HepG2 (cell line): ENCODE measurements at regions not wholly inside any gene's neighbourhood (a gene's known extent, or its start where the extent isn't known, plus 50 kb on each side); places are given as distances from the start of the nearest gene placed in this dataset.

Experiments used
- CEBPB ChIP-seq: IDR thresholded peaks from 2 replicates; pipeline ENCODE4 v1.6.1; 2011; ENCODE audit warnings: low read depth, low read length, improper control_type of control experiment, borderline replicate concordance
- FOSL2 ChIP-seq: sonication (generic); formaldehyde crosslinking; IDR thresholded peaks from 2 replicates; pipeline ENCODE4 v1.4.0; 2020; ENCODE audit warnings: missing genetic modification reagents
- HNRNPK ChIP-seq: fragments of 200-400 bp; formaldehyde crosslinking; IDR thresholded peaks from 2 replicates; pipeline ENCODE4 v1.6.1; 2018; ENCODE audit warnings: low read length, low read depth, moderate library complexity, mild to moderate bottlenecking; ENCODE audit not compliant: poor library complexity, severe bottlenecking
- HNRNPL ChIP-seq: fragments of 200-400 bp; formaldehyde crosslinking; IDR thresholded peaks from 2 replicates; pipeline ENCODE4 v1.6.1; 2017; ENCODE audit warnings: mild to moderate bottlenecking, low read depth, low read length
- KDM6A ChIP-seq: IDR thresholded peaks from 2 replicates; pipeline ENCODE4 v1.6.1; 2016; ENCODE audit warnings: low read depth
- TGIF2 ChIP-seq: IDR thresholded peaks from 2 replicates; pipeline ENCODE4 v1.6.1; 2016; ENCODE audit warnings: control low read depth, missing compliant biosample characterization
- ZBTB7B ChIP-seq: sonication (generic); formaldehyde crosslinking; IDR thresholded peaks from 2 replicates; pipeline ENCODE4 v1.4.0; 2020; ENCODE audit warnings: missing genetic modification reagents
- ZC3H4 ChIP-seq: sonication (generic); formaldehyde crosslinking; IDR thresholded peaks from 2 replicates; pipeline ENCODE4 v1.4.0; 2020; ENCODE audit warnings: missing genetic modification reagents, borderline replicate concordance
- ZNF160 ChIP-seq: sonication (generic); formaldehyde crosslinking; IDR thresholded peaks from 2 replicates; pipeline ENCODE4 v1.8.0; 2022; ENCODE audit warnings: mild to moderate bottlenecking, inconsistent platforms, missing genetic modification reagents
- ZNF30 ChIP-seq: sonication (generic); formaldehyde crosslinking; IDR thresholded peaks from 2 replicates; pipeline ENCODE4 v1.5.0; 2020; ENCODE audit warnings: mild to moderate bottlenecking, missing genetic modification reagents
- ZNF460 ChIP-seq: sonication (generic); formaldehyde crosslinking; IDR thresholded peaks from 2 replicates; pipeline ENCODE4 v1.5.1; 2020; ENCODE audit warnings: missing genetic modification reagents, mild to moderate bottlenecking, borderline replicate concordance
- ZNF781 ChIP-seq: sonication (generic); formaldehyde crosslinking; IDR thresholded peaks from 2 replicates; pipeline ENCODE4 v1.5.1; 2020; ENCODE audit warnings: borderline replicate concordance, mild to moderate bottlenecking, missing genetic modification reagents; ENCODE audit errors: not compliant biosample characterization
- TF ChIP-seq, protein P1 (sequence below), 2 experiments: sonication (generic) in 1 of 2; formaldehyde crosslinking in 1 of 2; IDR thresholded peaks; 2 replicates each; pipeline versions ENCODE4 v1.6.1 to v1.9.0; 2014 to 2022; ENCODE audit warnings: antibody characterized with exemption in 1 of 2, borderline replicate concordance in 1 of 2, inconsistent platforms in 1 of 2, low read depth in 1 of 2, missing genetic modification reagents in 1 of 2
- TF ChIP-seq, protein P2 (sequence below): fragments of 450-650 bp; IDR thresholded peaks from 2 replicates; pipeline ENCODE4 v1.6.1; 2017; ENCODE audit warnings: mild to moderate bottlenecking
- TF ChIP-seq, protein P3 (sequence below): sonication (generic); formaldehyde crosslinking; IDR thresholded peaks from 2 replicates; pipeline ENCODE4 v1.5.1; 2020; ENCODE audit warnings: missing genetic modification reagents, mild to moderate bottlenecking, borderline replicate concordance
- TF ChIP-seq, protein P4 (sequence below): sonication (generic); formaldehyde crosslinking; IDR thresholded peaks from 2 replicates; pipeline ENCODE4 v1.4.0; 2020; ENCODE audit warnings: missing genetic modification reagents
- TF ChIP-seq, protein P5 (sequence below): sonication (generic); formaldehyde crosslinking; IDR thresholded peaks from 2 replicates; pipeline ENCODE4 v1.4.0; 2020; ENCODE audit warnings: missing genetic modification reagents, mild to moderate bottlenecking, borderline replicate concordance

DNA sequence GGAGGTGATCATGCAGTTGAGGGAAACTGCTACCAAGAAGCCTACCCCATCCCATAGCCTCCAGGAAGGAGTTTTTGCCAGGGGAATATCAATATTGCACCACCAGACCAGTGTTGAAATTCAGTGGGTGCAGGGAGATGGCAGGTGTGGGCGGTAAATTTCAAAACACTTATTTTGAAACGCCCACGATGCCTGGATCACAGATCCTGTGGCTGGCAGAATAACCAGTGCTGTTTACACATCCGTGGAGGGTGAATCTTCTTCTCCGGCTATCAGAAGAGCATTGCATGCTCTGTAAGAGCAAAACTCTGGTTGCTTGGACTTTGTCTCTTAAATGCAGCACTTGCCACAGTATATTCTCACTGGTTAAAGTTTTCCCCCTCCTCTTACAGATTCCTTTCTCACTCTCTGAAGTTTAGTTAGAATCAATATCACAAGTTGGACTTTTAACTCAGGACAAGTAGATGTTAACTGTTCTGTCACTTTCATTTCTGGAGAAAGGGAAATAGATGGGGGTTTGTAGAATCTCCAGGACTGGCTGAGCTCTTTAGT lies 70.5 kb upstream of the ZCCHC2 start (continued):
- TF ChIP-seq, protein P1, sequence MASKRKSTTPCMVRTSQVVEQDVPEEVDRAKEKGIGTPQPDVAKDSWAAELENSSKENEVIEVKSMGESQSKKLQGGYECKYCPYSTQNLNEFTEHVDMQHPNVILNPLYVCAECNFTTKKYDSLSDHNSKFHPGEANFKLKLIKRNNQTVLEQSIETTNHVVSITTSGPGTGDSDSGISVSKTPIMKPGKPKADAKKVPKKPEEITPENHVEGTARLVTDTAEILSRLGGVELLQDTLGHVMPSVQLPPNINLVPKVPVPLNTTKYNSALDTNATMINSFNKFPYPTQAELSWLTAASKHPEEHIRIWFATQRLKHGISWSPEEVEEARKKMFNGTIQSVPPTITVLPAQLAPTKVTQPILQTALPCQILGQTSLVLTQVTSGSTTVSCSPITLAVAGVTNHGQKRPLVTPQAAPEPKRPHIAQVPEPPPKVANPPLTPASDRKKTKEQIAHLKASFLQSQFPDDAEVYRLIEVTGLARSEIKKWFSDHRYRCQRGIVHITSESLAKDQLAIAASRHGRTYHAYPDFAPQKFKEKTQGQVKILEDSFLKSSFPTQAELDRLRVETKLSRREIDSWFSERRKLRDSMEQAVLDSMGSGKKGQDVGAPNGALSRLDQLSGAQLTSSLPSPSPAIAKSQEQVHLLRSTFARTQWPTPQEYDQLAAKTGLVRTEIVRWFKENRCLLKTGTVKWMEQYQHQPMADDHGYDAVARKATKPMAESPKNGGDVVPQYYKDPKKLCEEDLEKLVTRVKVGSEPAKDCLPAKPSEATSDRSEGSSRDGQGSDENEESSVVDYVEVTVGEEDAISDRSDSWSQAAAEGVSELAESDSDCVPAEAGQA (IDR thresholded peaks at IDR 0.05; ENCODE audit: low read depth) = peak; percentile 47; the same call in 1 of the 2 replicates
- TF ChIP-seq, protein P1 (CRISPR knock-in tag; IDR thresholded peaks at IDR 0.05; ENCODE audit: borderline replicate concordance) = no peak
- TF ChIP-seq HNRNPK (no peak), ZNF30 (CRISPR knock-in tag) (no peak), TGIF2 (CRISPR knock-in tag) (peak; percentile 77), ZNF160 (no peak), FOSL2 (CRISPR knock-in tag) (peak; percentile 89), ZNF781 (CRISPR knock-in tag) (no peak), HNRNPL (0 out of 2 replicates have a peak, but pooled peaks have one; percentile 50), KDM6A (peak; percentile 96), ZNF460 (peak; percentile 53; the same call in 1 of the 2 replicates), ZBTB7B (CRISPR knock-in tag) (peak; percentile 87), ZC3H4 (CRISPR knock-in tag) (no peak), CEBPB (peak; percentile 98)
- TF ChIP-seq, protein P2, sequence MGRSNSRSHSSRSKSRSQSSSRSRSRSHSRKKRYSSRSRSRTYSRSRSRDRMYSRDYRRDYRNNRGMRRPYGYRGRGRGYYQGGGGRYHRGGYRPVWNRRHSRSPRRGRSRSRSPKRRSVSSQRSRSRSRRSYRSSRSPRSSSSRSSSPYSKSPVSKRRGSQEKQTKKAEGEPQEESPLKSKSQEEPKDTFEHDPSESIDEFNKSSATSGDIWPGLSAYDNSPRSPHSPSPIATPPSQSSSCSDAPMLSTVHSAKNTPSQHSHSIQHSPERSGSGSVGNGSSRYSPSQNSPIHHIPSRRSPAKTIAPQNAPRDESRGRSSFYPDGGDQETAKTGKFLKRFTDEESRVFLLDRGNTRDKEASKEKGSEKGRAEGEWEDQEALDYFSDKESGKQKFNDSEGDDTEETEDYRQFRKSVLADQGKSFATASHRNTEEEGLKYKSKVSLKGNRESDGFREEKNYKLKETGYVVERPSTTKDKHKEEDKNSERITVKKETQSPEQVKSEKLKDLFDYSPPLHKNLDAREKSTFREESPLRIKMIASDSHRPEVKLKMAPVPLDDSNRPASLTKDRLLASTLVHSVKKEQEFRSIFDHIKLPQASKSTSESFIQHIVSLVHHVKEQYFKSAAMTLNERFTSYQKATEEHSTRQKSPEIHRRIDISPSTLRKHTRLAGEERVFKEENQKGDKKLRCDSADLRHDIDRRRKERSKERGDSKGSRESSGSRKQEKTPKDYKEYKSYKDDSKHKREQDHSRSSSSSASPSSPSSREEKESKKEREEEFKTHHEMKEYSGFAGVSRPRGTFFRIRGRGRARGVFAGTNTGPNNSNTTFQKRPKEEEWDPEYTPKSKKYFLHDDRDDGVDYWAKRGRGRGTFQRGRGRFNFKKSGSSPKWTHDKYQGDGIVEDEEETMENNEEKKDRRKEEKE = no peak
- TF ChIP-seq, protein P3, sequence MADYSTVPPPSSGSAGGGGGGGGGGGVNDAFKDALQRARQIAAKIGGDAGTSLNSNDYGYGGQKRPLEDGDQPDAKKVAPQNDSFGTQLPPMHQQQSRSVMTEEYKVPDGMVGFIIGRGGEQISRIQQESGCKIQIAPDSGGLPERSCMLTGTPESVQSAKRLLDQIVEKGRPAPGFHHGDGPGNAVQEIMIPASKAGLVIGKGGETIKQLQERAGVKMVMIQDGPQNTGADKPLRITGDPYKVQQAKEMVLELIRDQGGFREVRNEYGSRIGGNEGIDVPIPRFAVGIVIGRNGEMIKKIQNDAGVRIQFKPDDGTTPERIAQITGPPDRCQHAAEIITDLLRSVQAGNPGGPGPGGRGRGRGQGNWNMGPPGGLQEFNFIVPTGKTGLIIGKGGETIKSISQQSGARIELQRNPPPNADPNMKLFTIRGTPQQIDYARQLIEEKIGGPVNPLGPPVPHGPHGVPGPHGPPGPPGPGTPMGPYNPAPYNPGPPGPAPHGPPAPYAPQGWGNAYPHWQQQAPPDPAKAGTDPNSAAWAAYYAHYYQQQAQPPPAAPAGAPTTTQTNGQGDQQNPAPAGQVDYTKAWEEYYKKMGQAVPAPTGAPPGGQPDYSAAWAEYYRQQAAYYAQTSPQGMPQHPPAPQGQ (CRISPR knock-in tag) = no peak
- TF ChIP-seq, protein P4, sequence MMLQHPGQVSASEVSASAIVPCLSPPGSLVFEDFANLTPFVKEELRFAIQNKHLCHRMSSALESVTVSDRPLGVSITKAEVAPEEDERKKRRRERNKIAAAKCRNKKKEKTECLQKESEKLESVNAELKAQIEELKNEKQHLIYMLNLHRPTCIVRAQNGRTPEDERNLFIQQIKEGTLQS (CRISPR knock-in tag) = peak; percentile 74; the same call in 1 of the 2 replicates
- TF ChIP-seq, protein P5, sequence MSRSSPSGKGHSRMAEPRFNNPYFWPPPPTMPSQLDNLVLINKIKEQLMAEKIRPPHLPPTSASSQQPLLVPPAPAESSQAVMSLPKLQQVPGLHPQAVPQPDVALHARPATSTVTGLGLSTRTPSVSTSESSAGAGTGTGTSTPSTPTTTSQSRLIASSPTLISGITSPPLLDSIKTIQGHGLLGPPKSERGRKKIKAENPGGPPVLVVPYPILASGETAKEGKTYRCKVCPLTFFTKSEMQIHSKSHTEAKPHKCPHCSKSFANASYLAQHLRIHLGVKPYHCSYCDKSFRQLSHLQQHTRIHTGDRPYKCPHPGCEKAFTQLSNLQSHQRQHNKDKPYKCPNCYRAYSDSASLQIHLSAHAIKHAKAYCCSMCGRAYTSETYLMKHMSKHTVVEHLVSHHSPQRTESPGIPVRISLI (CRISPR knock-in tag) = peak; percentile 82; the same call in 1 of the 2 replicates
